Vagina (tissue), 2 donors: ENCODE measurements at regions not wholly inside any gene's neighbourhood (a gene's known extent, or its start where the extent isn't known, plus 50 kb on each side); places are given as distances from the start of the nearest gene placed in this dataset.

ENCODE experiments used
- DNase-seq, 2 donors: peaks; one replicate each; pipeline ENCODE4 v3.0.0-alpha.2; 2017; ENCODE audit errors: extremely low spot score in 2 of 2
- H3K27ac ChIP-seq: fragments of 200-600 bp; sonication (generic); one replicate; pipeline ENCODE4 v1.5.1; 2019
- H3K27me3 ChIP-seq: fragments of 200-600 bp; sonication (generic); one replicate; pipeline ENCODE4 v1.5.1; 2019
- H3K36me3 ChIP-seq, 2 donors: fragments of 200-600 bp; sonication (generic); one replicate each; pipeline ENCODE4 v1.5.1; 2017 to 2019
- H3K4me1 ChIP-seq: fragments of 200-600 bp; sonication (generic); one replicate; pipeline ENCODE4 v1.5.1; 2019
- H3K4me3 ChIP-seq, 2 donors: fragments of 200-600 bp; sonication (generic); 1 replicate in 1 of 2; 2 replicates in 1 of 2; pipeline ENCODE4 v1.5.1; 2016 to 2019
- H3K9me3 ChIP-seq: fragments of 200-600 bp; sonication (generic); one replicate; pipeline ENCODE4 v1.5.1; 2019
- CTCF ChIP-seq, 3 experiments: fragments of 450-650 bp in 2 of 3; fragments of 200-600 bp in 1 of 3; sonication (generic) in 1 of 3; IDR thresholded peaks; one replicate each; pipeline ENCODE4 v1.5.1; 2017 to 2019; ENCODE audit warnings: antibody characterized with exemption in 3 of 3, mild to moderate bottlenecking in 2 of 3, moderate library complexity in 2 of 3
- POLR2A ChIP-seq, 2 donors: fragments of 450-650 bp; IDR thresholded peaks; one replicate each; pipeline ENCODE4 v1.6.1; 2017; ENCODE audit warnings: antibody characterized with exemption in 2 of 2, mild to moderate bottlenecking in 2 of 2, moderate library complexity in 2 of 2
- POLR2AphosphoS5 ChIP-seq, 2 donors: sonication (generic); formaldehyde crosslinking; IDR thresholded peaks; one replicate each; pipeline ENCODE4 v1.9.0; 2017; ENCODE audit warnings: antibody characterized with exemption in 2 of 2, mild to moderate bottlenecking in 2 of 2, low read depth in 1 of 2; ENCODE audit not compliant: insufficient read depth in 1 of 2
- intact Hi-C: fragments of 100-400 bp; cut with DNase I; formaldehyde crosslinking; loops from one replicate; pipeline ENCODE4 v1.15.1; 2023

GRCh38 chr12:16854465-16854864, 248.5 kb upstream of the LMO3 start:
- intact Hi-C loops = no loop called here
- no peaks in the 10 kb centered on the region for H3K9me3 ChIP-seq
- no peak for DNase-seq
- no peak overlapping the region for H3K27ac ChIP-seq
- no peaks in the 10 kb centered on the region for H3K4me1 ChIP-seq
- no peaks in the 10 kb centered on the region for H3K27me3 ChIP-seq
- no peak overlapping the region for H3K4me3 ChIP-seq
- H3K36me3 ChIP-seq = no peaks in the 10 kb centered on the region
- TF ChIP-seq POLR2A (IDR thresholded peaks at IDR 0.05) (no peak), CTCF (IDR thresholded peaks at IDR 0.05) (no peak), POLR2AphosphoS5 (IDR thresholded peaks at IDR 0.05; ENCODE audit: insufficient read depth in 1 of 2, low read depth in 1 of 2) (no peak)

- intact Hi-C loops = no loop called here
- no peak for DNase-seq
- no peak overlapping the region for H3K27ac ChIP-seq
- no peaks in the 10 kb centered on the region for H3K36me3 ChIP-seq
- H3K4me3 ChIP-seq = no peak overlapping the region
- H3K9me3 ChIP-seq = no peaks in the 10 kb centered on the region
- H3K27me3 ChIP-seq = no peaks in the 10 kb centered on the region
- H3K4me1 ChIP-seq = no peaks in the 10 kb centered on the region
- TF ChIP-seq POLR2A (IDR thresholded peaks at IDR 0.05) (no peak), CTCF (IDR thresholded peaks at IDR 0.05) (no peak), POLR2AphosphoS5 (IDR thresholded peaks at IDR 0.05; ENCODE audit: insufficient read depth in 1 of 2, low read depth in 1 of 2) (no peak)
Observed at GRCh38 chr12:16849473-16849872, 243.5 kb upstream of the LMO3 start.

GRCh38 chr12:16844875-16845274, 238.9 kb upstream of the LMO3 start:
- TF ChIP-seq CTCF (IDR thresholded peaks at IDR 0.05) (no peak), POLR2AphosphoS5 (IDR thresholded peaks at IDR 0.05; ENCODE audit: insufficient read depth in 1 of 2, low read depth in 1 of 2) (no peak), POLR2A (IDR thresholded peaks at IDR 0.05) (no peak)
- no peak overlapping the region for H3K4me3 ChIP-seq
- no peak for DNase-seq
- H3K27me3 ChIP-seq = no peaks in the 10 kb centered on the region
- H3K9me3 ChIP-seq = no peaks in the 10 kb centered on the region
- no peaks in the 10 kb centered on the region for H3K36me3 ChIP-seq
- H3K27ac ChIP-seq = no peak overlapping the region
- intact Hi-C loops = no loop called here
- no peaks in the 10 kb centered on the region for H3K4me1 ChIP-seq

GRCh38 chr12:16833376-16834015, 227.5 kb upstream of the LMO3 start:
- H3K9me3 ChIP-seq = no peaks in the 10 kb centered on the region
- intact Hi-C loops = no loop called here
- no peak overlapping the region for H3K27ac ChIP-seq
- DNase-seq = no peak
- H3K4me1 ChIP-seq = no peaks in the 10 kb centered on the region
- TF ChIP-seq CTCF (IDR thresholded peaks at IDR 0.05) (no peak), POLR2AphosphoS5 (IDR thresholded peaks at IDR 0.05; ENCODE audit: insufficient read depth in 1 of 2, low read depth in 1 of 2) (no peak), POLR2A (IDR thresholded peaks at IDR 0.05) (no peak)
- H3K36me3 ChIP-seq = no peaks in the 10 kb centered on the region
- no peaks in the 10 kb centered on the region for H3K27me3 ChIP-seq
- no peak overlapping the region for H3K4me3 ChIP-seq

GRCh38 chr12:16828891-16829290, 222.9 kb upstream of the LMO3 start:
- intact Hi-C loops = no loop called here
- Histone ChIP-seq H3K36me3 (no peaks in the 10 kb centered on the region), H3K9me3 (no peaks in the 10 kb centered on the region), H3K27ac (no peak overlapping the region), H3K4me3 (no peak overlapping the region), H3K27me3 (no peaks in the 10 kb centered on the region), H3K4me1 (no peaks in the 10 kb centered on the region)
- no peak for TF ChIP-seq POLR2A (IDR thresholded peaks at IDR 0.05)
- no peak for TF ChIP-seq POLR2AphosphoS5 (IDR thresholded peaks at IDR 0.05; ENCODE audit: insufficient read depth in 1 of 2, low read depth in 1 of 2)
- no peak for TF ChIP-seq CTCF (IDR thresholded peaks at IDR 0.05)
- DNase-seq = no peak
